HG02571 (cell line): ENCODE measurements at regions not wholly inside any gene's neighbourhood (a gene's known extent, or its start where the extent isn't known, plus 50 kb on each side); places are given as distances from the start of the nearest gene placed in this dataset.

Experiments used
- ATAC-seq: cut with Tn5 transposase; IDR thresholded peaks from one replicate; pipeline ENCODE4 v1.9.1; 2021; ENCODE audit warnings: mild to moderate bottlenecking, moderate library complexity; ENCODE audit not compliant: unreplicated experiment

GRCh38 chr4:29467044-29467717 lies 1253.0 kb upstream of the PCDH7 start:
- no peak for ATAC-seq
